ENCODE measurements at regions not wholly inside any gene's neighbourhood (a gene's known extent, or its start where the extent isn't known, plus 50 kb on each side); places are given as distances from the start of the nearest gene placed in this dataset.

- TF ChIP-seq CTCF (conservative IDR thresholded peaks at IDR 0.05; ENCODE audit: control insufficient read depth, insufficient read depth, low read depth, low read length), result no peak
- no peak overlapping the region for H3K4me3 ChIP-seq (ENCODE audit: control insufficient read depth, low read depth, low read length)
- DNase-seq (ENCODE audit: low read depth), result peak; percentile 49
These were observed 50.0 kb upstream of the CARD18 start for GRCh38 chr11:105189581-105189980.

Measured in fibroblast of mammary gland (primary cell).